Limb (tissue), 2 donors: ENCODE measurements at regions not wholly inside any gene's neighbourhood (a gene's known extent, or its start where the extent isn't known, plus 50 kb on each side); places are given as distances from the start of the nearest gene placed in this dataset.

ENCODE experiments used
- DNase-seq, 2 donors: peaks; one replicate each; pipeline ENCODE4 v3.0.0-alpha.2; 2016; ENCODE audit errors: extremely low spot score in 2 of 2

DNA sequence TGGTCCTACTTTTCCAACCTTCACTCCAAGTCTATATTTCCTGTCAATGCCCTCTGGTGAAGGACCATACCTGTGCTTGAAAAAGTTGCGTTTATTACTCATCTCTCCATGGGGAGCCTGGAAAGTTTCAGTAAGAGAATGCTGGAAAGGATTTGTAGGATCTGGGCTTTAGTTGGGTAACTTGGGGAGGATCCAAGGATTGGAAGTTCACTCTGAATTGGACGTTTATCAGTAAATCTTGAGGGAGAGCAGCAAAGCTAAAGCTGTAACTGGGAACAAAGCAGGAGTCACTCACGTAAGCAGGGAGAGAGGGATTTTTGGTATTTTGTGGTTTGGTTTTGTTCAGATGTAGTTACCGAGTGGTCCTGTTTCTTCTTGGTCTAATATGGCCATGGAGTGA lies 51.4 kb upstream of the NPVF start:
- DNase-seq = no peak

DNA sequence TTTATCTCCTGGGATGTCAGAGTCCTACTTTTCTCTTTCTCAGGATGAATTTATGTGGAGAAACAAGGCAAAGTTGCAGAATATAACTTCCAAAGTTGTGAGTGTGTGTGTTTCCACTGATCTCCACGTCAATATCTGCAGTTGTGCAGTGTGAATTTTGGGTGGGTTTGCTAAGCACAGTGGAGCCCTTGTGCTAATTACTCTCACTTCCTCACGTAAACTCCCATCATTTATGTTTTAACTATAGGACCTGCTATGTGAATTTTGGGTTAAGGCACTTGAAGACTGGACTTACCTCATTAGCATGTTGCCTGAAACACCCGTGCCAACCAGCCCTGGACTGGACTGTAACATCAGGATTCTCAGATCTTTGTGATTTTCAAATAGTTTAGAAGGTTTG lies 51.9 kb upstream of the NPVF start:
- no peak for DNase-seq

DNA sequence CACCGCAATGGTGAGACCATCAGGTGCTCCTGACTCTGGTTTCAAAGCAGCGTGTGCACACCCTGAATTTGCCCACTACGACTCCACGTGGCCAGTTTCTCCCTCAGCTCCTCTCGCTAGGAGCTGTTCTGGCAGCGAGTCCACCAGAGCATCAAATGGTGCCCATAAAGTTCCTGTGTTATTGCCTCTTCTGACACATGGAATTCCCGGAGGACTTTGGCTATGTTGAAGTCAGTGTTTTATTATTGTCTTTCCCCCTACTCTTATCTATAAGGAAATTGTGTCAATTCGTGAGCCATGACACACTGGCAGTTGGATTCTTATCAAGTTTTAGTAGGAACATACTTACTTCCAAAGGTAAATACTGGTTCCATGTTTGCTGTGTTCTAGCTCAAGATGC lies 53.9 kb upstream of the NPVF start:
- no peak for DNase-seq

DNA sequence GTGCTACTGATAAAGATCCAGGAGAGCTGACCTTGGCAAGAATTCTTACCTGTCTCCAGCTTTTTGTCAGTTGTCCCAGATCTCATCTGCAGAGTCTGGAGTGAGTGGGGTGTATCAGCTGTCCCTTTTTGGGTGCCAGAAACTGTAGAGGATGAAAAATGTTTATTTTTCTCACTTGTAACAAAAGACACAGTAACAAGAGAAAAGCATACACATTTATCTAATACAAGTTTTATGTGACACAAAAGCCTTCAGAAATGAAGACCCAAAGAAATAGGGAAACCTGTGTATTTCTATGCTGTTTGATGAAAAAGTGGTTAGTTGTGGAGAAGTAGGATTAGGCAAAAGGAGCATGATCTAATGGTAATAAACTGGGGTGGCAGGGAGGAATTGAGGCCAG lies 58.5 kb upstream of the NPVF start:
- no peak for DNase-seq

DNA sequence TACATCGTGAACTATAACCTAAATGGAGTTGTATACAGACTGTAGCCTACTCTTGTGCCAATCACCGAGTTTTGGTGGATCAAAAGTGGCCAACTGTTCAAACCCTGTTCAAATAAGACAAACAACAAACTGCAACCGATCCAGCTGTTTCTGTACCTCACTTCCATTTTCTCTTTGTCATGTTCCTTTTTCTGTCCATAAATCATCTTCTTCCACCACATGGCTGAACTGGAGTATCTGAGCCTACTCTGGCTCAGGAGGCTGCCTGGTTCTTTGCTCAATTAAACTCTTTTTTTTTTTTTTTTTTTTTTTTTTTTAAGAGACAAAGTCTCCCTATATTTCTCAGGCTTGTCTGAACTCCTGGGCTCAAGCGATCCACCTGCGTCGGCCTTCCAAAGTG lies 59.0 kb upstream of the NPVF start:
- DNase-seq = no peak

DNA sequence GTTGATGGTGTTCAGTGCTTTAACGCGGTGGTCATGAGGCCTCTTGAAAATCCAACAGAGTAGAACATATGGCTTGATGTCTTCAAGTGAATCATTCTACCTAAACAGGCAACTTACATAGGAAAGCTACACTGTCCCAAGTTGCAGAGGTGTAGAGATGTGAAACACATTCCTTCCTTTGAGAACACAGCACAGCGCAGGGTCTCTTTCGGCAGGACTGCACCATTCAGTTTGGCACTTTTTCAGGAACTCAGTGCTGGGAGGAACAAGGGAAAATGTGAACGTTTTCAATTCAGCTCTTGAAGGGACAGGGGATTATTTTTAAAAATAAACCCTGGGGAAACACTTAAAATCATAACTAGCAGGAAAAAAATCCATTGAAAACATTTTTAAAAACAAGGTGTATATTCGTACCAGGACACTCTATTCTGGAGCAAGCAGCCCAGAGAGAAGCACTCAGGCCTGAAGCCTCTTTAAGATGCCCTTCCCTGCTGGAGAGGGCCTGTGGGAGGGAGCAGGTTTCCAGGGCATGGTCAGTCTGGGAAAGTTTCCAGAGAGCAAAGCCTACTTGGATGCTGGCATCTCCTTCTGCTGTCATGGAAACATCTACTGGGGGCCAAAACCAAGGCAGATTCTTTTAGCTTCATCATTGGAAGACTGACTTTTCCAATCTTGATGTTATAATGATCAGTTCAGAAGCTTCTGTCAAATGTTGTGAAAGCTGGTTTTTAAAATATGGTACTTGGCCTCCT lies 60.4 kb upstream of the NPVF start:
- DNase-seq = peak; percentile 35 to 56

DNA sequence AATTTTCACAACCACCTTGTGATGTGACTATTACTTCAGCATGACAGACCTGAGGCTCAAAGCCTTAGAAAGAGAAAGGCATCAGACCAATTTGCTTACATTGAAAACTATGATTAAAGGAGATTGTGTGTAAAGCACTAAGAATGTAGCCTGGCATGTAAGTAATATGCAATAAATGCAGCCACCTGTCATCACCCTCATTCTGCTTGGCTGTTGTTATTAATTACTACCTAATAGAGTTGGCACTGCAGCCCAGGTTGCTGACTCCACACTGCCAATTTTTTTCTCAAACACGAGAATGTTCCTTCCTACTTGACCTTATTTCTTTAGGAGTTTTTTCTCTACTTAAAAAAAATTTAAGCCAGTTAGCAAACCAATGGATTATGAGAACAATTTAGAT lies 61.2 kb upstream of the NPVF start:
- DNase-seq = no peak

DNA sequence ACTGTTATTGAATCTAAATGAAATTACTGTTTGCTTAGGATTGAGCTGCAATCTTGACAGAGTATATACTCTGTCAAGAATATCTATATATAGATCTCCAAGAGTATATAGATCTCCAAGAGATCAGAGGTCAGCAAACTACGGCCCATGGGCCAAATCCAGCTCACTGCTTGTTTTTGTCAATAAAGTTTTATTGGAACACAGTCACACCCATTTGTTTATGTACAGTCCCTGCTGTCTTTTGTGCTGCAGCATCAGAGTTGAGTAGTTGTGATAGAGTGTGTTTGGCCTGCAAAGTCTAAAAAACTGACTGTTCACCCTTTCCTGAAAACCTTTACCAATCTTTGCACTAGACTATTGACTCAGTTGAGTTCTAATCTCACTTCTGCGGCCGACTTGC lies 66.3 kb upstream of the NPVF start:
- no peak for DNase-seq

DNA sequence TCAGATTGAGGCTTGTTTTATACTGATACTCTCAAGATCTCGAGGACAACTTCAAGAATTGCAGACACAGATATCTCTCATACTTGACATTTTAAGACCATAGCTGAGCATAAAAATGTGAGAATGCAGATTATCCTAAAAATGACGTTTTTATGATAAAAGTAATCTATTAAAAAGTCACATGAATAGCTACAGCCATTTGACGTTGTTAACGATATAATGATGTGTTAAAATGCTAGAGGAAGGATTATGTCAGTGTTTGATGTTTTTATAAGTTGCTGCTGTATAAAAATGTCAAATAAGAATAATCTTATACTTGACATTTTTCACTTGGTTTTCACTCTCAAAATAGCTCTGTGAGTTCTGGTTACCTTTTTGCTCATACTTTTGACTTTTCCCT lies 67.1 kb upstream of the NPVF start:
- DNase-seq = no peak

DNA sequence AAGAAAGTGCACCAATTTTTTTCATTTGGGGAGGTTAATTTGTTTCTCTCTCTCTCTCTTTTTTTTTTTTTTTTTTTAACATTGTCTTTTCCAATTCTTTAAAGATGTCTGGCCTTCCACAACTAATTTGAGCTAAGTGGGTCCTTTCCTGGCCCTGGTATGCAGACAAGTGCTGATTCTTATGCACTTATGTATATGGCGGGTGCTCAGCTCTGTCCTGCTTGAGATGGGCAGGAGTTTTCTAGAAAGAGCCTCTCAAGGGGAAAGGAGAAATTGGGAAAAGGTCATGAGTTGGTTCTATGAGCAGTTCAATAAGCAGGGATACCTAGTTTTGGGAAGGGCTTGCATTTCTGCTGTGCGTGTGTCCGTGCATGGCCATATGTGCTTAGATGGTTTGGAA lies 67.8 kb upstream of the NPVF start:
- no peak for DNase-seq

DNA sequence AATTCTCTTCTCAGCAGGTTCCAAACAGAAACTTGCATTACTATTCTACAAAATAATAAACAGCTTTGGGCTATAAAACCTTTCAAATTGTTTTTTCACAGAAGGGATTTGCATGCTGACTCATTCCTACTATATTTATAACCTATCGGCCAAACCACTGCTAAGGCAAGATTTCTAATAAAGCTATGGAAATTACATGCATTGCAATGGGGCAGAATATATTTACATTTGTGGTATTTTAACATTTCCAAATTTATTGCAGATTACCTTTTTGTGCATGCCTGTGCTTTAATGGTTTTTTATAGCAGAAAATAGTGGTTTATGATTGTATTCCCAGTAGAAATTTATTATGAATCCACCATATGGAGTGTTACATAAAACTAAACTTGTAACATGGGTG lies 69.0 kb upstream of the NPVF start:
- no peak for DNase-seq

DNA sequence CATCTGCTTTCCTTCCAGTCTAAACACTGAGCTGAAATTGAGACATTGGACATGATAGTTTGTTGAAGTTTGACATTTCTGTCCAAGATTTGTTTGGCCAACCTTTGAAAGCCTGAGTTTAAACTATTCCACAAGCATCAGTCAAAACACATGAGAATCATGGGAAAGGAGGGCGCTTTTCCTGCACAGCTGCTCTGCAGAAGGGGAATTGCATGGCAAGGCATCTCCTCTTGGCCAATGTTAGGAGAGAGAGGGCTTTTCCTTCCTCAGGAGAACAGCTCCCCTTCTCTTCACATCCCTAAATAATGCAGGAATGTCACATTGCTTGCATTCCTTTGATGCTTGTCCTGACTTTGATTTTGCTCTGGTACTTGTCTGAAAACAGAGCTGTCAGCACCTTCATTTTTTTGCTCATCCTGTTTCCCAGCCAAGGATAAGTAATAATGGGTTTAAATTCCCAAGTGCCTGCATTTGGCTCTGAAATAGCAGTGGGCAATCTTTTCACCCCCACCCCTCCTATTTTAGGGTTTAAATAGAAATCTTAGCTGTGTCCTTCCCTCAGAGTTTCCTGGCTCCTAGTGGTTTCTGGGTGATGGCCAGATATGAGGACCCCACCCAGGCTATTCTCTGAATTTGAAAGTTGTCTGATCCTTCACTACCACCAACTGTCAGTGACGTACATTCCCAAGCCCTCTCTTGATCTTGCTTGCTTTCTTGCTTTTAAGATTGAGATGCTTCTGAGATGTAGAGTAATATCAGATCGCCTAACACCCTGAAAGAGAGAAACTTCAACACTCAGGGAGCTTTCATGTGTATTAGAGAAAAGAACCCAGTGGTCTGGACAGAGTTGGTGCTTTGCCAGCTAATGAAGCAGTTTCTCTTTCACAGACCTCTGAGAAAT lies 75.2 kb upstream of the NPVF start:
- peak; percentile 43 to 77 for DNase-seq

DNA sequence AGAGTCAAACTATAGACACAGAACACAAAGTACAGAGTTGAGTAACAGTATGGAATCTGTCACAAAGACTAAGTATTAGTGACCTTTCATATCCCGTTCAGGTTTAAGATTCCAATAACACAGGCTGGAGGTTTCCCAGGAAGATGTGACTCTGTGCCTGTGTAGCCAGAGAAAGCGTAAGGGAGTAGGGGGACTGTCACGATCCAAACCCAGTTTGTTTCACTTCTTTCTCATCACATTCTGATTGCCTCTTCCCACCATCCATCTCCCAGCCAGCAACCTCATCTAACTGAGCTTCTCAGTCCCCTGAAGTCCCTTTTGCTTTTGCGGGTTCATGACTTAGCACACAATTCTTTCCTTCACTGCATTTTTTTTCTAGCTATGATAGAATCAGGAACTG lies 76.4 kb upstream of the NPVF start:
- DNase-seq = no peak

DNA sequence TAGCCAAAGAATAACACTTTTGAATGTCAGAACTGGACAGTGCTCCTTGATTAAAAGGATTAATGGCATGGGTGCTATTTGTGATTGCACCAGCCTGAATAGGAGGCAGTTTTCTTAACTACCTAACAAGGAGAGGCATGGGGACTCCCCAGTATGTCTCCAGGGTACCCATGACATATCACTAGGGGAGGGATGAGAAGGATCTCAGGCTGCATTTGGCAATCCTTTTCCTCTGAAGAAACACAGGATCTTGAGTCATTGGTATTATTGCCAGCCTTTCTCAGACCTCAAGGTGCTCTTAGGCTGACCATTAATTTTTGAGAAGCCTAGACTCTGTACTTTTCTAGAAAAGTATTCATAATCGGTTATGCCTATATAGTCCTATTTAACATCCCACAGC lies 77.5 kb upstream of the NPVF start:
- DNase-seq = no peak

DNA sequence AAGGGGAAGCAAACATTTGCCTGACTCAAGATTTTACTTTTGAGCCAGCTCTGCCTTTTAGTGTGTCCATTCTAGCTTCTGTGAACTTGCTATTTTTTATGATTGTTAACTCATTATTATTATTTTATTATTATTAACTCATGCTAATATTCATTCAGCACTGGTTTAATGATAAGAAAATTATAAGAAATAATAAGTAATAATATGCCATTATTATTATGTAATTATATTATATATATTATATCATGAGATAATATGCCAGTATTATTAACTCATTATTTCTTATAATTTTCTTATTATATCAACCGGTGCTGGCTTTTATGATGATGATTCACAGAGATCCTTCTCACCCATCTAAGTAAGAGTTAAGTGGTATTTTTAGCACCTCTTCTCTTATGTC lies 79.3 kb upstream of the NPVF start:
- DNase-seq = no peak

DNA sequence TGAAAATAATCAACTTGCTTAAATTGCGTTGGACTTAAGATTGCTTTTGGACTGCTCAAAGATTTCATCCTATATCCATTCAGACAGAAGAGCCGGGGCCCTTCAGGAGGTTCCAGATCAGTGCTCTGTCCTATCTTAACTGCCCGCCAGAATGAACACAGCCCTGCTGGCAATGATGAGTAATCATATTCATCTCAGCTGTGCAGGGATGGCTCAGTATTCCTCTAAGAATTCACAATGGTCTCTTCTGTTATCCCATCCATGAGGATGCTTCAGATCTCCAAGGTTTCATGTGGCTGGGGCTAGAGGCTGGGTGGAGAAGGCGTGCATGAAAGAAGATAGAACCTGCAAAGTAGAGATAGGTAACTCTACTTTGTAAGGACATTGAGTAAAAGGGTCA lies 80.0 kb upstream of the NPVF start:
- DNase-seq = no peak

DNA sequence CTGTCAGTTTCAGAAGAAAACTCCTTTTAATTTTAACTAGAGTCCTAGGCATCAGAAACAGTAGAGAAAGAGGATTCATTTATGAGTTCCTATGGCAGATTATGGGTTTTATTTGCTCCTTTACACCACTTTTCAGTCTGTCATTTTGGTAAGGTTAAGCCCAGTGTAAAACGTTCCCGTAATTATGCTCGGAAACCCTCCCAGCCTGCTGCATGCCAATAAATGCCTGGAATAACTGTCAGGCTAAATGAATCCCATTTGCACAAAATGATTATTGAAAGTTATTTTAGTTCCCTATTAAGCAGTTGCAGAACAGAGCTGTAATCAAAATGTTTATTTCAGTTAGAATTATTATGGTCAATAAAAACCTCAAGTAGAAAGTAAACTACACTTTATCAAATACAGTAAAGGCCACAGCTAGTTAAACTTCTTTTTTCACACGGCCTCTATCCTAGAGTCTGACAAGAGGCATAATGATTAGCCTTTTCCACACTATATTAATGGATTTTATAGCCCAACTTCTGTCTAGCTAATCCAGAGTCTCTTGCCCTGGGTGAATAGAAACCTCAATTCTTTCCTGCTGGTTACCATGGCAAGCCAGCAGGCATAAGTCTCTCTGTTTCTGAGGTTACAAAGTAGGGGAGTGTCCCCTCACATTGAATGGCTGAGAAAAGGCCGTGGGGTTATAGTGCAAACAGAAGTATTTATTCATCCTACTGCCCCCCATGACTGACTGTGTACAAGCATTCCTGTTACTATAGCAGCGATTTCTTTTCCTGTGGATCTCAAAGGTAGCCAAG lies 80.8 kb upstream of the NPVF start:
- no peak for DNase-seq

DNA sequence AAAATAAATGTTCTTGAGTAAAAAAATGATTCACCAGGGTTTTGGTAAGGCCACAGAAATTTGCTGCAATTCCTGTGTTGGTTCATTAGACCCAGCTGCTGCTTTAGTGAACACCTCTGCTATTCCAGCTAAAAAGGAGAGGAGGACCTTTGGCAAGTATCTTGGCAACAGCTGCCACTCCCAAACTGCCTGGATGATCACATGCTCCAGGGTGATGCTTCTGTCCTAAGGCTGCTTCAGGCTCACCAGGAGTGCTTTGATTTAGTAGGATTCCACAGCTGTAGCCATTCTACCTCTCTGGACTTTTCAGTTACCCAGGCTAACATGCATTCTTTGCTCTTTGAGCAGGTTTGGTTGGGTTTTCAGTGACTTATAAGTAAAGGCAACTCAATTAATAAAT lies 82.6 kb upstream of the NPVF start:
- no peak for DNase-seq

DNA sequence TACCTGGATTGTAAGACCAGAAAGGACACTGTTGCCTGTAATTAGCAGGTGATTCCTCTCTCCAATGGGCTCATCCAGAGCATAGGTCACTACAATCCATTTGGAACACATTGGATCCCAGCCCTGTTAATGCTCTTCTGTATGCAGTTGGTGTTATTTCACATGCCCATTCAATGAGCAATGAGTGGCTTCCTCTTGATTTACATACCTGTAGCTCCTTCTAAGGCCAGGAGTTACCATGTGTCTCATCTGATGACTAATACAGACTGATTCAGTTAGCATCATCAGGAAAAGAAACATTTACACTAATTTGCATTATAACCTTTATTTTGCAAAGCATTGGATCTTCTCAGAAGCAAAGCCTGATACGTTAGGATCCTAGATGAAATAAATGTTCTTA lies 83.1 kb upstream of the NPVF start:
- no peak for DNase-seq

DNA sequence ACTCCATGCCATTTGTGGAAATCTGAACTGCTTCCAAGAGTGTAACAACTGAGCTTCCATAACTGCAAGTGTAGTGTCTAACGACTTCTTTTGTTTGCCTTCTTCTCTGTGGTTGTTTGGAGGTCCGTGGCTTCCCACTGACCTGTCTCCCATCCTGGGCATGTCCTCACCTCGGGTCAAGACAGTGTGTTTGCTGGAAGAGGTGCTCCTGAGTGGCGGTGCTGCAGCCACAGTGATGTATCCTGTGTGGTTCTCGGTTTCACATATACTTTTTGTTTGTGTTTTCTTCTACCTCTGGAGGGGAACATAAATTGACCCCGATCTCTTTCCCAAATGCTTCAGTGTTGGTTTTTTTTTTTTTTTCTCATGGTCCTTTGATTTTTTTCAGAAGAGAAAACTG lies 84.7 kb upstream of the NPVF start:
- DNase-seq = no peak

DNA sequence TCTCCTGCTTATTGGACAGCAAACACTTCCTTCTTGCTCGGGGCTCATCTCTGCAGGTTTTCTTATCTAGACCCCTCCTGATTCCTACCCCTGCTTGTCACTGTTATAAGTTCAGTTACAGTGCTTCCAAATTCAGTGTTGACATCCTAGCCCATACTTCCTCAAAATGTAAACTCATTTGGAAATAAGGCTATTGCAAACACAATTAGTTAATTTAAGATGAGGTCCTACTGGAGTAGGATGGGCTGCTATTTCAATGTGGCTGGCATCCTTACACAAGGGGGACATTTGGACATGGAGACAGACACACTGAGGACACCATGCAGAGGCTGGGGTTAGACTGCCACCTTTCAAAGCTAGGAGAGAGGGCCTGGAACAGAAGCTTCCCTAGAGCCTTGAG lies 85.2 kb upstream of the NPVF start:
- DNase-seq = no peak

DNA sequence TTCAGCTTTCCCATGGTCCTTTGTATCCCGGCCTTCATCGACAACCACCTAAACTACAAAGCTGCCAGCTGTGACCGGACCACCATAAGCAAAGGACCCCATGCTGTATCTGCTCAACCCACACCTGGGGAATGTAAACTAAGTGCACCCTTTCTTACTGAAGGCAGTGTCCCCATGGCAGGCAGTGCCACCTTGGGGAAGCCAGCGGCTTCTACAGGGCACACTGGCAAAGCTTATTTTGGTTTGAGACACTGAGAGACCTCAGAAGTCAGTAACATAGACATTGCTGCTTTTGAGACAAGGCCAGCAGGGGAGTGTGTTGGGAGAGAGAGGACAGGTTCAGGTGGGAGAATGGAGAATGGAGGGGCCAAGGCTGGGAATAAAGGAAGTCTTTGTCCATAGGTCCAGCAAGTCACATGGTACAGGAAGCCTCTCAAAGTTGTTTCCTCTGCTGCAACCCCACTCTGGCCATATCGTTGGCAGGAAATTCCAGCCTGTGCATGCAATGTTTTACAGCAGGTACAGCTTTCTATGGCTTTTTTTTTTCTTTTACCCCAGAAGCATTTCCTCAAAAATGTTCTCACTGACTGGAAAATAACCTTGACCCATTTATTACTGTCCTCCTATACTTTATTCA lies 85.9 kb upstream of the NPVF start:
- no peak for DNase-seq
